CD4-positive, CD25-positive, alpha-beta regulatory T cell (primary cell): ENCODE measurements at regions not wholly inside any gene's neighbourhood (a gene's known extent, or its start where the extent isn't known, plus 50 kb on each side); places are given as distances from the start of the nearest gene placed in this dataset.

Experiments used
- ATAC-seq, 2 donors: fragments of 150-1000 bp; cut with Tn5 transposase; one replicate each; pipeline ENCODE4 v1.10.0; 2021; ENCODE audit warnings: low read depth in 2 of 2, moderate number of reproducible peaks in 2 of 2, moderate library complexity in 1 of 2
- DNase-seq, 3 donors: peaks; one replicate each; pipeline versions ENCODE4 v3.0.0 to v3.0.0-alpha.2; 2012 to 2022; ENCODE audit warnings: mixed read lengths in 1 of 3
- H3K27ac ChIP-seq: one replicate; pipeline ENCODE4 v1.7.0; 2013; ENCODE audit warnings: mild to moderate bottlenecking, low read length; ENCODE audit not compliant: insufficient read depth, poor library complexity, severe bottlenecking
- H3K27me3 ChIP-seq: one replicate; pipeline ENCODE4 v1.7.0; 2013; ENCODE audit warnings: low read length; ENCODE audit not compliant: control insufficient read depth, insufficient read depth
- H3K36me3 ChIP-seq: one replicate; pipeline ENCODE4 v1.7.0; 2013; ENCODE audit warnings: mild to moderate bottlenecking, low read length, moderate library complexity; ENCODE audit not compliant: control insufficient read depth, insufficient read depth
- H3K4me1 ChIP-seq: 2 replicates; pipeline ENCODE4 v1.7.0; 2013; ENCODE audit warnings: mild to moderate bottlenecking, low read length; ENCODE audit not compliant: insufficient read depth, control insufficient read depth, poor library complexity, severe bottlenecking
- H3K4me3 ChIP-seq: one replicate; pipeline ENCODE4 v1.7.0; 2013; ENCODE audit warnings: low read depth, mild to moderate bottlenecking, low read length, moderate library complexity
- H3K9me3 ChIP-seq, 2 experiments: 1 replicate in 1 of 2; 2 replicates in 1 of 2; pipeline ENCODE4 v1.7.0; 2013; ENCODE audit warnings: low read length in 2 of 2, mild to moderate bottlenecking in 1 of 2, moderate library complexity in 1 of 2; ENCODE audit not compliant: control insufficient read depth in 2 of 2
- H3K27ac Mint-ChIP-seq, 3 donors: one replicate each; pipeline ENCODE4 v1.8.0; 2020 to 2022; ENCODE audit warnings: mild to moderate bottlenecking in 3 of 3, mixed read lengths in 3 of 3, moderate library complexity in 2 of 3
- H3K27me3 Mint-ChIP-seq: one replicate; pipeline ENCODE4 v1.8.0; 2022; ENCODE audit warnings: mild to moderate bottlenecking, mixed read lengths
- H3K36me3 Mint-ChIP-seq: one replicate; pipeline ENCODE4 v1.8.0; 2020; ENCODE audit warnings: mixed read lengths
- H3K4me1 Mint-ChIP-seq, 4 donors: one replicate each; pipeline ENCODE4 v1.8.0; 2020 to 2022; ENCODE audit warnings: mixed read lengths in 4 of 4, mild to moderate bottlenecking in 1 of 4
- H3K4me3 Mint-ChIP-seq, 4 donors: one replicate each; pipeline ENCODE4 v1.8.0; 2020 to 2022; ENCODE audit warnings: mild to moderate bottlenecking in 4 of 4, mixed read lengths in 4 of 4, moderate library complexity in 3 of 4
- H3K9me3 Mint-ChIP-seq, 7 donors: one replicate each; pipeline ENCODE4 v1.8.0; 2020 to 2022; ENCODE audit warnings: mixed read lengths in 7 of 7, mild to moderate bottlenecking in 3 of 7, moderate library complexity in 2 of 7

GRCh38 chr6:78511009-78511408 is 356.3 kb upstream of the IRAK1BP1 start:
- H3K4me3 Mint-ChIP-seq: no peak overlapping the region
- ATAC-seq: no peak
- no peaks in the 10 kb centered on the region for H3K27me3 Mint-ChIP-seq

GRCh38 chr6:78513856-78514255 is 353.5 kb upstream of the IRAK1BP1 start:
- no peaks in the 10 kb centered on the region for H3K4me1 Mint-ChIP-seq
- no peaks in the 10 kb centered on the region for H3K36me3 ChIP-seq
- H3K4me3 Mint-ChIP-seq: no peak overlapping the region
- H3K9me3 ChIP-seq: no peaks in the 10 kb centered on the region
- no peaks in the 10 kb centered on the region for H3K27me3 Mint-ChIP-seq
- no peaks in the 10 kb centered on the region for H3K4me1 ChIP-seq
- no peak overlapping the region for H3K4me3 ChIP-seq
- no peak overlapping the region for H3K27ac ChIP-seq
- H3K36me3 Mint-ChIP-seq: no peaks in the 10 kb centered on the region
- H3K27ac Mint-ChIP-seq: no peak overlapping the region
- DNase-seq (no peak), ATAC-seq (no peak)
- no peaks in the 10 kb centered on the region for H3K27me3 ChIP-seq
- peaks cover 0 to 9% (median 3%) of the 10 kb centered on the region in 7 donors for H3K9me3 Mint-ChIP-seq

More at GRCh38 chr6:78511009-78511408, 356.3 kb upstream of the IRAK1BP1 start:
- Histone ChIP-seq H3K36me3 (no peaks in the 10 kb centered on the region), H3K27ac (no peak overlapping the region), H3K4me1 (no peaks in the 10 kb centered on the region), H3K4me3 (no peak overlapping the region), H3K9me3 (no peaks in the 10 kb centered on the region), H3K27me3 (no peaks in the 10 kb centered on the region)
- no peaks in the 10 kb centered on the region for H3K4me1 Mint-ChIP-seq
- H3K27ac Mint-ChIP-seq: no peak overlapping the region
- DNase-seq: no peak
- peaks cover 5 to 13% (median 8%) of the 10 kb centered on the region in 7 donors for H3K9me3 Mint-ChIP-seq
- no peaks in the 10 kb centered on the region for H3K36me3 Mint-ChIP-seq

- Histone ChIP-seq H3K9me3 (no peaks in the 10 kb centered on the region), H3K27me3 (no peaks in the 10 kb centered on the region), H3K4me3 (no peak overlapping the region), H3K36me3 (no peaks in the 10 kb centered on the region), H3K27ac (no peak overlapping the region), H3K4me1 (no peaks in the 10 kb centered on the region)
- Mint-ChIP-seq H3K4me1 (no peaks in the 10 kb centered on the region), H3K36me3 (no peaks in the 10 kb centered on the region), H3K27me3 (no peaks in the 10 kb centered on the region), H3K4me3 (no peak overlapping the region), H3K9me3 (peaks cover 0 to 7% (median 0%) of the 10 kb centered on the region in 7 donors), H3K27ac (no peak overlapping the region)
- ATAC-seq (no peak), DNase-seq (no peak)
Measured at GRCh38 chr6:78515271-78515670, 352.1 kb upstream of the IRAK1BP1 start.

- H3K4me3 Mint-ChIP-seq: no peak overlapping the region
- no peaks in the 10 kb centered on the region for H3K36me3 Mint-ChIP-seq
- no peak overlapping the region for H3K27ac ChIP-seq
- no peaks in the 10 kb centered on the region for H3K4me1 Mint-ChIP-seq
- ATAC-seq (no peak), DNase-seq (no peak)
- peaks cover 0 to 12% (median 1%) of the 10 kb centered on the region in 7 donors for H3K9me3 Mint-ChIP-seq
- H3K9me3 ChIP-seq: no peaks in the 10 kb centered on the region
- no peaks in the 10 kb centered on the region for H3K36me3 ChIP-seq
- H3K27me3 Mint-ChIP-seq: no peaks in the 10 kb centered on the region
- no peaks in the 10 kb centered on the region for H3K27me3 ChIP-seq
- H3K4me1 ChIP-seq: no peaks in the 10 kb centered on the region
- H3K4me3 ChIP-seq: no peak overlapping the region
- H3K27ac Mint-ChIP-seq: no peak overlapping the region
Measured at GRCh38 chr6:78517399-78517798, 350.0 kb upstream of the IRAK1BP1 start.

- Histone ChIP-seq H3K36me3 (no peaks in the 10 kb centered on the region), H3K9me3 (no peaks in the 10 kb centered on the region), H3K27me3 (no peaks in the 10 kb centered on the region), H3K4me1 (no peaks in the 10 kb centered on the region), H3K27ac (no peak overlapping the region), H3K4me3 (no peak overlapping the region)
- Mint-ChIP-seq H3K27me3 (no peaks in the 10 kb centered on the region), H3K4me3 (no peak overlapping the region), H3K36me3 (no peaks in the 10 kb centered on the region), H3K9me3 (peaks cover 0 to 13% (median 3%) of the 10 kb centered on the region in 7 donors), H3K27ac (no peak overlapping the region), H3K4me1 (no peaks in the 10 kb centered on the region)
- DNase-seq (no peak), ATAC-seq (no peak)
Measured at GRCh38 chr6:78523622-78524021, 343.7 kb upstream of the IRAK1BP1 start.

GRCh38 chr6:78525976-78526375 is 341.4 kb upstream of the IRAK1BP1 start:
- H3K27ac ChIP-seq: no peak overlapping the region
- H3K4me1 Mint-ChIP-seq: no peaks in the 10 kb centered on the region
- H3K36me3 Mint-ChIP-seq: no peaks in the 10 kb centered on the region
- no peaks in the 10 kb centered on the region for H3K27me3 Mint-ChIP-seq
- H3K4me1 ChIP-seq: no peaks in the 10 kb centered on the region
- peaks cover 0 to 11% (median 3%) of the 10 kb centered on the region in 7 donors for H3K9me3 Mint-ChIP-seq
- no peaks in the 10 kb centered on the region for H3K27me3 ChIP-seq
- H3K9me3 ChIP-seq: no peaks in the 10 kb centered on the region
- ATAC-seq (no peak), DNase-seq (no peak)
- H3K4me3 Mint-ChIP-seq: no peak overlapping the region
- H3K4me3 ChIP-seq: no peak overlapping the region
- H3K36me3 ChIP-seq: no peaks in the 10 kb centered on the region
- H3K27ac Mint-ChIP-seq: no peak overlapping the region

- H3K27ac ChIP-seq: no peak overlapping the region
- ATAC-seq (no peak), DNase-seq (no peak)
- no peaks in the 10 kb centered on the region for H3K9me3 ChIP-seq
- H3K4me1 Mint-ChIP-seq: no peaks in the 10 kb centered on the region
- H3K4me3 Mint-ChIP-seq: no peak overlapping the region
- no peak overlapping the region for H3K27ac Mint-ChIP-seq
- H3K36me3 ChIP-seq: no peaks in the 10 kb centered on the region
- no peaks in the 10 kb centered on the region for H3K27me3 ChIP-seq
- H3K36me3 Mint-ChIP-seq: no peaks in the 10 kb centered on the region
- H3K4me3 ChIP-seq: no peak overlapping the region
- no peaks in the 10 kb centered on the region for H3K4me1 ChIP-seq
- peaks cover 0 to 11% (median 3%) of the 10 kb centered on the region in 7 donors for H3K9me3 Mint-ChIP-seq
- H3K27me3 Mint-ChIP-seq: no peaks in the 10 kb centered on the region
Measured at GRCh38 chr6:78526432-78526831, 340.9 kb upstream of the IRAK1BP1 start.

GRCh38 chr6:78528926-78529325 is 338.4 kb upstream of the IRAK1BP1 start:
- Mint-ChIP-seq H3K27ac (no peak overlapping the region), H3K4me3 (no peak overlapping the region), H3K9me3 (peaks cover 0 to 15% (median 0%) of the 10 kb centered on the region in 7 donors), H3K4me1 (no peaks in the 10 kb centered on the region), H3K36me3 (no peaks in the 10 kb centered on the region), H3K27me3 (no peaks in the 10 kb centered on the region)
- no peaks in the 10 kb centered on the region for H3K9me3 ChIP-seq
- ATAC-seq (no peak), DNase-seq (no peak)
- H3K4me3 ChIP-seq: no peak overlapping the region
- no peaks in the 10 kb centered on the region for H3K27me3 ChIP-seq
- H3K27ac ChIP-seq: no peak overlapping the region
- H3K36me3 ChIP-seq: no peaks in the 10 kb centered on the region
- no peaks in the 10 kb centered on the region for H3K4me1 ChIP-seq
